HepG2 (cell line): ENCODE measurements at regions not wholly inside any gene's neighbourhood (a gene's known extent, or its start where the extent isn't known, plus 50 kb on each side); places are given as distances from the start of the nearest gene placed in this dataset.
A peak's percentile ranks its signal among the peaks of the same experiment; 100 is the strongest.

ENCODE experiments used
- ATAC-seq: fragments of 200-7000 bp; cut with Tn5 transposase; 3 replicates; pipeline ENCODE4 v1.9.1; 2020; ENCODE audit warnings: mild to moderate bottlenecking, moderate library complexity
- BruUV-seq: library from RNA; stranded (reverse); fragments of 400-500 nt; replicated peaks from 2 replicates; lab custom pipeline; 2021; lab: Mats Ljungman, UMichigan
- CTCF ChIA-PET: fragments of 300-600 bp; formaldehyde crosslinking; extraction: SDS; loops from one replicate; lab custom pipeline; 2021; ENCODE audit warnings: low total read pairs, inconsistent platforms, low intra/inter-chr PET ratio; lab: Yijun Ruan, JAX
- POLR2A ChIA-PET: fragments of 350-600 bp; sonication (Branson Sonifier 250); formaldehyde crosslinking; loops from one replicate; lab custom pipeline; 2020; ENCODE audit warnings: antibody characterized with exemption, inconsistent platforms; lab: Yijun Ruan, JAX
- DNase-seq: peaks from one replicate; pipeline ENCODE4 v3.0.0-alpha.2; 2015; ENCODE audit warnings: low spot score
- FAIRE-seq: peaks from 3 replicates; lab custom pipeline; 2011; peaks lifted over from hg19 to GRCh38; lab: Jason Lieb, UNC
- H2AFZ ChIP-seq: one replicate; pipeline ENCODE4 v1.6.1; 2011; ENCODE audit warnings: low read length, inconsistent platforms
- H3K27ac ChIP-seq: fragments of 300-600 bp; 3 replicates; pipeline ENCODE4 v1.8.0; 2011; ENCODE audit warnings: mixed run types, mild to moderate bottlenecking, mixed read lengths, low read length, inconsistent platforms; ENCODE audit not compliant: insufficient read depth; ENCODE audit errors: extremely low read length
- H3K27me3 ChIP-seq, 2 experiments: fragments of 200-600 bp in 1 of 2; 2 replicates in 1 of 2; 3 replicates in 1 of 2; pipeline versions ENCODE4 v1.6.0 to v1.8.0; 2011; ENCODE audit warnings: low read length in 2 of 2, mild to moderate bottlenecking in 2 of 2, moderate library complexity in 2 of 2, inconsistent platforms in 1 of 2; ENCODE audit not compliant: insufficient read depth in 2 of 2, control insufficient read depth in 1 of 2
- H3K36me3 ChIP-seq, 2 experiments: fragments of 200-600 bp in 1 of 2; replicated peaks in 1 of 2; 2 replicates in 1 of 2; 3 replicates in 1 of 2; pipeline versions ENCODE4 v1.5.1 to v1.8.0; 2011; ENCODE audit warnings: low read length in 2 of 2, inconsistent platforms in 1 of 2; ENCODE audit not compliant: insufficient read depth in 2 of 2, control insufficient read depth in 1 of 2
- H3K4me1 ChIP-seq: 2 replicates; pipeline ENCODE4 v1.5.1; 2012; ENCODE audit warnings: low read length, inconsistent platforms; ENCODE audit not compliant: insufficient read depth
- H3K4me2 ChIP-seq: 2 replicates; pipeline ENCODE4 v1.6.0; 2011; ENCODE audit warnings: low read depth, low read length, inconsistent platforms
- H3K4me3 ChIP-seq, 3 experiments: fragments of 200-600 bp in 1 of 3; sonication (generic), shearing (Covaris generic) in 1 of 3; replicated peaks in 1 of 3; 2 replicates each; pipeline ENCODE4 v1.5.1; 2011 to 2016; ENCODE audit warnings: low read length in 3 of 3, inconsistent platforms in 2 of 3, low read depth in 2 of 3, mild to moderate bottlenecking in 2 of 3, control low read depth in 1 of 3, mixed read lengths in 1 of 3; ENCODE audit not compliant: insufficient read depth in 1 of 3
- H3K79me2 ChIP-seq: one replicate; pipeline ENCODE4 v1.6.1; 2011; ENCODE audit warnings: low read length, inconsistent platforms; ENCODE audit not compliant: insufficient read depth
- H3K9ac ChIP-seq: 2 replicates; pipeline ENCODE4 v1.6.0; 2011; ENCODE audit warnings: mild to moderate bottlenecking, low read depth, low read length, inconsistent platforms; ENCODE audit not compliant: insufficient read depth
- H3K9me3 ChIP-seq: 2 replicates; pipeline ENCODE4 v1.5.1; 2012; ENCODE audit warnings: mild to moderate bottlenecking, low read length
- H4K20me1 ChIP-seq: 2 replicates; pipeline ENCODE4 v1.6.0; 2011; ENCODE audit warnings: inconsistent platforms, mild to moderate bottlenecking, low read length, moderate library complexity; ENCODE audit not compliant: insufficient read depth
- FOSL2 ChIP-seq: sonication (generic); formaldehyde crosslinking; IDR thresholded peaks from 2 replicates; pipeline ENCODE4 v1.4.0; 2020; ENCODE audit warnings: missing genetic modification reagents
- FOXP1 ChIP-seq, 2 experiments: fragments of 450-650 bp in 1 of 2; IDR thresholded peaks; 2 replicates each; pipeline ENCODE4 v1.6.1; 2017 to 2018; ENCODE audit warnings: antibody characterized with exemption in 1 of 2
- HDAC1 ChIP-seq: sonication (generic); formaldehyde crosslinking; IDR thresholded peaks from 2 replicates; pipeline ENCODE4 v1.5.1; 2020; ENCODE audit warnings: mild to moderate bottlenecking, missing genetic modification reagents
- MIXL1 ChIP-seq: IDR thresholded peaks from 2 replicates; pipeline ENCODE4 v1.6.1; 2016
- THAP11 ChIP-seq: IDR thresholded peaks from 2 replicates; pipeline ENCODE4 v1.6.1; 2016; ENCODE audit warnings: missing biosample characterization, missing genetic modification reagents
- ZFP36 ChIP-seq: fragments of 150-350 bp; IDR thresholded peaks from 2 replicates; pipeline ENCODE4 v1.6.1; 2018; ENCODE audit warnings: borderline replicate concordance, low read length, low read depth; ENCODE audit not compliant: partially characterized antibody
- ZNF501 ChIP-seq: sonication (generic); formaldehyde crosslinking; IDR thresholded peaks from 2 replicates; pipeline ENCODE4 v1.5.1; 2020; ENCODE audit warnings: mild to moderate bottlenecking, moderate library complexity, missing genetic modification reagents
- ZNF792 ChIP-seq: IDR thresholded peaks from 2 replicates; pipeline ENCODE4 v1.6.1; 2016
- WGBS: methylation state at CpG from one replicate; pipeline ENCODE4 v1.1.6; 2017; ENCODE audit warnings: low lambda C conversion rate; 5-methylcytosine and 5-hydroxymethylcytosine counted together
- in situ Hi-C: cut with HindIII; loops from 2 replicates; pipeline ENCODE4 v1.10.0; 2017; ENCODE audit warnings: low pct_unique_long_range_greater_than_20kb; ENCODE audit not compliant: extremely low pct_ligation_motif_present
- intact Hi-C: fragments of 100-400 bp; cut with micrococcal nuclease; formaldehyde crosslinking; loops from one replicate; pipeline ENCODE4 v1.10.0; 2022; ENCODE audit not compliant: unreplicated experiment
- TF ChIP-seq, protein P1 (sequence below), 2 experiments: sonication (generic) in 1 of 2; formaldehyde crosslinking in 1 of 2; IDR thresholded peaks; 2 replicates each; pipeline versions ENCODE4 v1.5.1 to v1.6.1; 2011 to 2020; ENCODE audit warnings: borderline replicate concordance in 1 of 2, low read depth in 1 of 2, low read length in 1 of 2, mild to moderate bottlenecking in 1 of 2, missing genetic modification reagents in 1 of 2, moderate library complexity in 1 of 2
- TF ChIP-seq, protein P2 (sequence below): IDR thresholded peaks from 2 replicates; pipeline ENCODE4 v1.6.1; 2018; ENCODE audit warnings: missing genetic modification reagents
- TF ChIP-seq, protein P3 (sequence below): sonication (generic); formaldehyde crosslinking; IDR thresholded peaks from 2 replicates; pipeline ENCODE4 v1.5.0; 2020; ENCODE audit warnings: mild to moderate bottlenecking, missing genetic modification reagents, moderate library complexity
- TF ChIP-seq, protein P4 (sequence below): IDR thresholded peaks from 2 replicates; pipeline ENCODE4 v1.6.1; 2016; ENCODE audit warnings: missing biosample characterization, missing genetic modification reagents, low read depth

DNA sequence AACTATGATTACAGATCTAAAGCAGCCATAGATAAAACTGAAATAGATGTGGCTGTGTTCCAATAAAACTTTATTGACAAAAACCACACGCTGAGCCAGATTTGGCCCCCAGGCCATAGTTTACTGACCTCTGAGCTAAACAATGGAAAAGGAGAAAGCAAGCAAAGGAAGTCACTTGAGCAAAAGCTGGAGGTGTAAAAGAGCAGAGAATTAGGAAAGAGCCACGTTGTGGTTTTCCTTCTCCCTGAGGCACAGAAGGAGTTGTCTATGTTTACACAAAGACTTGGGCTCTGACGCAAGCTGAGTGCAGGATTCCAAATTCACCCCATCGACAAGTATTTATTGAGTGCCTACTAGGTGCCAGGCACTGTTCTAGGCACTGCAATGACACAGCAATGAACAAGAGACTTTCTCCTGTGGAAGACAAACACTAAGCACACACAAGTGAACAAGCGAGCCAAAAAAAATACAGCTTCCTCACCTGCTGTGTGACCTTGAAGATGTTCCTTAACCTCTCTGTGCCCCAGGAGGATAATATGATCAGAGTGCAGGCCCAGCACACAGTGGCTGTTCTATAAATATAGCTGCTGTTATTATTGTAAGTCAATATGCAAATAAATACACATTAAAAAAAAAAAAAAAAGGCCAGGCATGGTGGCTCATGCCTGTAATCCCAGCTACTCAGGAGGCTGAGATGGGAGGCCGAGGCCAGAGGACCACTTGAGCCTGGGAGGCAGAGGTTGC is 75.4 kb upstream of the PTPN1 start (continued):
- TF ChIP-seq, protein P1, sequence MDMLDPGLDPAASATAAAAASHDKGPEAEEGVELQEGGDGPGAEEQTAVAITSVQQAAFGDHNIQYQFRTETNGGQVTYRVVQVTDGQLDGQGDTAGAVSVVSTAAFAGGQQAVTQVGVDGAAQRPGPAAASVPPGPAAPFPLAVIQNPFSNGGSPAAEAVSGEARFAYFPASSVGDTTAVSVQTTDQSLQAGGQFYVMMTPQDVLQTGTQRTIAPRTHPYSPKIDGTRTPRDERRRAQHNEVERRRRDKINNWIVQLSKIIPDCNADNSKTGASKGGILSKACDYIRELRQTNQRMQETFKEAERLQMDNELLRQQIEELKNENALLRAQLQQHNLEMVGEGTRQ (IDR thresholded peaks at IDR 0.05; ENCODE audit: low read depth, low read length), result no peak
- TF ChIP-seq, protein P1 (CRISPR knock-in tag; IDR thresholded peaks at IDR 0.05; ENCODE audit: borderline replicate concordance), result no peak
- TF ChIP-seq ZNF792 (CRISPR knock-in tag), result 0 out of 2 replicates have a peak, but pooled peaks have one; percentile 16
- no peak for TF ChIP-seq FOXP1 (IDR thresholded peaks at IDR 0.05)
- peak; percentile 62; the same call in 1 of the 2 replicates for TF ChIP-seq FOXP1 (CRISPR knock-in tag; IDR thresholded peaks at IDR 0.05)
- TF ChIP-seq MIXL1, result peak; percentile 37; the same call in 1 of the 2 replicates
- TF ChIP-seq, protein P2, sequence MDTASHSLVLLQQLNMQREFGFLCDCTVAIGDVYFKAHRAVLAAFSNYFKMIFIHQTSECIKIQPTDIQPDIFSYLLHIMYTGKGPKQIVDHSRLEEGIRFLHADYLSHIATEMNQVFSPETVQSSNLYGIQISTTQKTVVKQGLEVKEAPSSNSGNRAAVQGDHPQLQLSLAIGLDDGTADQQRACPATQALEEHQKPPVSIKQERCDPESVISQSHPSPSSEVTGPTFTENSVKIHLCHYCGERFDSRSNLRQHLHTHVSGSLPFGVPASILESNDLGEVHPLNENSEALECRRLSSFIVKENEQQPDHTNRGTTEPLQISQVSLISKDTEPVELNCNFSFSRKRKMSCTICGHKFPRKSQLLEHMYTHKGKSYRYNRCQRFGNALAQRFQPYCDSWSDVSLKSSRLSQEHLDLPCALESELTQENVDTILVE (CRISPR knock-in tag), result 0 out of 2 replicates have a peak, but pooled peaks have one; percentile 66
- peak; percentile 76 for TF ChIP-seq ZFP36

DNA sequence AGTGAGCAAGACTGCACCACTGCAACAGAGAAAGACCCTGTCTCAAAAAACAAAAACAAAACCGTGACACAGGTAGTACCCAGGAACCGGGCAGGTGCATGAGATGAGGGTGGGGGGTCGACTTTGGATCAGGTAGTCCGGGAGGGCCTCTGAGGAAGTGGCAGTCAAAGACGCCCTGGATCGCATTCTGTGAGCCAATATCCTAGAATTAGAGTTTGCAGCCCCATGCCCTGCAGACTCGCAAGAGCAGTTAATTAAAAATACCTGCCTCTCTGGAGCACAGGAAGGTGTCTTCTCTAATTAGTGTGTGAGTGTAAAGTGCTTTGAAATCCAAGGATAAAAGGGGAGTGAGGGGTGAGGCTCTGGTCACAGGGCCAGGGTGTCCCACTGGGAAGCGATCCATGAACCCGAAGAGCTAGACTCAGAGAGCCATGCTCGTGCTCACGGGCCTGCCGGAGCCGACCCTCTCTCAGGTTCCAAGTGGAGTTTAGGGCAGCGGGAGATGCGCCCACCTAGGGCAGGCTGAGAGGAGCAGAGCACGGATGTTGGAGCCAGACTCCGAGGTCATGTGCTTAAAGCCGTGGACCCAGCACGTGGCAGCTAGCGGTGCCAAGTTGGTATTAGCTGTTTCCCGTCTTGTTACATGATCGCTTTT is 74.7 kb upstream of the PTPN1 start:
- FAIRE-seq (no peak), DNase-seq (no peak), ATAC-seq (no peak)
- in situ Hi-C loops, result no loop called here
- Histone ChIP-seq H3K36me3 (no peaks in the 10 kb centered on the region), H3K4me3 (0 out of 6 replicates have a peak overlapping the region, but pooled peaks of 1 of the 3 experiments have one; percentile 0), H4K20me1 (no peaks in the 10 kb centered on the region), H3K4me2 (peak overlapping the region; percentile 8; the same call in 1 of the 2 replicates), H3K27me3 (no peaks in the 10 kb centered on the region; a peak in 1 of 5 replicates), H3K9me3 (no peaks in the 10 kb centered on the region), H3K9ac (peak overlapping the region; percentile 4; the same call in 1 of the 2 replicates), H3K79me2 (no peaks in the 10 kb centered on the region), H3K4me1 (peaks cover 95% of the 10 kb centered on the region), H2AFZ (no peak overlapping the region), H3K27ac (no peak overlapping the region)
- no TSS peak for BruUV-seq
- intact Hi-C loops, result no loop called here
- 53% methylated on average over 22 of the region's 22 CpGs for WGBS
- CTCF ChIA-PET, result no interaction called here
- POLR2A ChIA-PET, result interaction anchor here (1.7 to 4.3 kb wide), 2 partner anchors 13 to 35 kb away, joined by 7 to 29 read pairs; no protein-coding TSS in a partner anchor
- TF ChIP-seq, protein P3, sequence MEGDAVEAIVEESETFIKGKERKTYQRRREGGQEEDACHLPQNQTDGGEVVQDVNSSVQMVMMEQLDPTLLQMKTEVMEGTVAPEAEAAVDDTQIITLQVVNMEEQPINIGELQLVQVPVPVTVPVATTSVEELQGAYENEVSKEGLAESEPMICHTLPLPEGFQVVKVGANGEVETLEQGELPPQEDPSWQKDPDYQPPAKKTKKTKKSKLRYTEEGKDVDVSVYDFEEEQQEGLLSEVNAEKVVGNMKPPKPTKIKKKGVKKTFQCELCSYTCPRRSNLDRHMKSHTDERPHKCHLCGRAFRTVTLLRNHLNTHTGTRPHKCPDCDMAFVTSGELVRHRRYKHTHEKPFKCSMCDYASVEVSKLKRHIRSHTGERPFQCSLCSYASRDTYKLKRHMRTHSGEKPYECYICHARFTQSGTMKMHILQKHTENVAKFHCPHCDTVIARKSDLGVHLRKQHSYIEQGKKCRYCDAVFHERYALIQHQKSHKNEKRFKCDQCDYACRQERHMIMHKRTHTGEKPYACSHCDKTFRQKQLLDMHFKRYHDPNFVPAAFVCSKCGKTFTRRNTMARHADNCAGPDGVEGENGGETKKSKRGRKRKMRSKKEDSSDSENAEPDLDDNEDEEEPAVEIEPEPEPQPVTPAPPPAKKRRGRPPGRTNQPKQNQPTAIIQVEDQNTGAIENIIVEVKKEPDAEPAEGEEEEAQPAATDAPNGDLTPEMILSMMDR (CRISPR knock-in tag), result no peak
- TF ChIP-seq ZNF501 (CRISPR knock-in tag) (no peak), HDAC1 (CRISPR knock-in tag) (no peak), THAP11 (CRISPR knock-in tag) (no peak), FOSL2 (CRISPR knock-in tag) (no peak)
- TF ChIP-seq, protein P4, sequence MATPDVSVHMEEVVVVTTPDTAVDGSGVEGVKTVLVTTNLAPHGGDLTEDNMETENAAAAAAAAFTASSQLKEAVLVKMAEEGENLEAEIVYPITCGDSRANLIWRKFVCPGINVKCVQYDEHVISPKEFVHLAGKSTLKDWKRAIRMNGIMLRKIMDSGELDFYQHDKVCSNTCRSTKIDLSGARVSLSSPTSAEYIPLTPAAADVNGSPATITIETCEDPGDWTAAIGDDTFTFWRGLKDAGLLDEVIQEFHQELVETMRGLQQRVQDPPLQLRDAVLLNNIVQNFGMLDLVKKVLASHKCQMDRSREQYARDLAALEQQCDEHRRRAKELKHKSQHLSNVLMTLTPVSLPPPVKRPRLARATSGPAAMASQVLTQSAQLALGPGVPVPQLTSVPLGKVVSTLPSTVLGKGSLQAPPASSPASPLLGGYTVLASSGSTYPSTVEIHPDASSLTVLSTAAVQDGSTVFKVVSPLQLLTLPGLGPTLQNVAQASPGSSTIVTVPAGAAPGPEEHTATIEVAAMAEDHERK (CRISPR knock-in tag), result no peak
